ENCODE measurements at regions not wholly inside any gene's neighbourhood (a gene's known extent, or its start where the extent isn't known, plus 50 kb on each side); places are given as distances from the start of the nearest gene placed in this dataset.
"Not testable (repeated sequence)": the region's sequence is repeated elsewhere in the genome, so short reads cannot be mapped to it uniquely, and the experiment has no call there.

DNA sequence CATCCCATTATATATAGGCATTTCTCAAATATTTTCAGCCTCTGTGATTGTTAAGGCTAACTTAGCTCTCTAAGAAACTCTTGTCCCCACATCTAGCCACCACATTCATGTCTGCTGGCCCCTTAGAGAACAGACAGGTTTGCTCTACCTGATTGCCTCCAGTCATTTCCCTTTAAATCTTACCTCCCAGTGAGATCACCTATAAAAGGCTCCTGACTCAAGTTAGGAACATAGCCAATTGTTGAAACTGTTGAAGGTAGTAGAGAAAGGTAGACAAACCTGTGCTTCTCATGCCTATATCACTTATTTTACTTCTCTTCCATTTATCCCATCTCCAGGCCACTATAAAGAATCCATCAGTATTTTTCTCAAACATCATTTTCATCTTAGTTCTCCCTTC, 771.4 kb downstream of the DIAPH3 start:
- DNase-seq, result no peak

DNA sequence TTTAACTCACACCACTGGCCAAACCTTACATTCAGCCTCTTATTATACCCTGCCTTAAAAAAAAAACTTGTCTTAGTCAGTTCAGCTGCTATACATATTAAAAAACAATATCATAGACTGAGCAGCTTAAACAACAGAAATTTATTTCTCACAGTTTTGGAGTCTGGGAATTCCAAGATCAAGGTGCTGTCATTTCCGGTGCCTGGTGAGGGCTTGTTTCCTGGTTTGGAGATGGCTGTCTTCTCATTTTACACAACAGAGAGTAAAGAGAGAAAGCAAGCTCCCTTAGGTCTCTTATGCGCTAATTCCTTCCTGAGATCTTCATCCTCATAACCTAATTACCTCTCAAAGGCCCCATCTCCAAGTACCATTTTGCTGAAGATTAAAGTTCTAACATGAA, 769.2 kb downstream of the DIAPH3 start:
- no peak for DNase-seq

DNA sequence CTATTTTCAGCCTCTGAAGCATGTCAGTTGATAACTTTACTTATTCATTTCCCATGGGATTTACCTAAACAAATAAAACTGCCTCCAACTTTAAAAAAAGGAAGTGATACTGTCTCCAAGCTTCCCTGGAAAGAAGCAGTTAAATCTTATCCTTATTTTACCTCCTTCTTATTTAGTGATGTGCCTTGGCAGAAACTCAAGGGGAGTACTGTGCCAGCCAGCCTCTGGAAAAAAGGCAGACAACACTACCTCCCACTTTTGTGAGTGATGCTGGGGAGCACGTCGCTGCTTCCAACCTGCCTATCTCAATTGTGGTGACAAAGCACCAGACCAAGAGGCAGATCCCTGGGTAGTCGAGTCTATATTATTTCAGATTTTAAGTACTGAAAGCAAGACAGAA, 765.6 kb downstream of the DIAPH3 start:
- DNase-seq, result no peak

DNA sequence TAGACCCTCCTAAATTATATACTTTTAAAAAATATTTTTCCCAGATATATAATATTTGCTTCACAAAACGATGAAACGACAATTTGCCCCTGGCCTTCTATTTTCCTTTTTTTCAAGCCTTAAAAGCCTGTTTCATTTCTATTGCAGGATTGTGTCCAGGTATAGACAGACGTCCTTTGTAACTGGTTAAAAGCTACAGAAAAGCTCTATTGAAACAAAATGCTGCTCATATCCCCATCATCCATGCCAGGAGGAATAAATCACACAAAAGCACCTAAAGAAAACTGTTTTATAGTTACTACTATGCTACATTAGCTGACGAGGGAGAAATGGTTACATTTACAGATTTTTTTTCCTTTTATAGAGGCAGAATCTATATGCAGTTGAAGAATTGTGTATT, 765.1 kb downstream of the DIAPH3 start:
- no peak for DNase-seq

DNA sequence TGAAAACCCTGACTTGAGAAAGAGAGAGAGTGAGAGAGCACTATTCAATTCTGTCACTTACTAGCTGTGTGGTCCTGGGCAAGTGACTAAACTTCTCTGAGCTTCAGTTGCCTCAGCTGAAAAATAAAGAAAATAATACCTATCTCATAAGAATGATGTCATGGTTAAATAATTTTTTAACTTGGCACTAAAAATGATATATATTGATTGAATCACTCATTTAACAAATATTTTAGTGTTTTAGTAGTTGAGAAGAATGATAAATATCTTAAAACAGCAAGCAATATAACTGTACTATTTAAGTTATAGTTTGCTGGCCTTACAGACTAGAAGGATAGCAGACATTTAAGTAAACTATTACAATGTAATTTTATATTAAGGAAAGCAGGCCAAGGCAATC, 764.2 kb downstream of the DIAPH3 start:
- DNase-seq, result no peak

DNA sequence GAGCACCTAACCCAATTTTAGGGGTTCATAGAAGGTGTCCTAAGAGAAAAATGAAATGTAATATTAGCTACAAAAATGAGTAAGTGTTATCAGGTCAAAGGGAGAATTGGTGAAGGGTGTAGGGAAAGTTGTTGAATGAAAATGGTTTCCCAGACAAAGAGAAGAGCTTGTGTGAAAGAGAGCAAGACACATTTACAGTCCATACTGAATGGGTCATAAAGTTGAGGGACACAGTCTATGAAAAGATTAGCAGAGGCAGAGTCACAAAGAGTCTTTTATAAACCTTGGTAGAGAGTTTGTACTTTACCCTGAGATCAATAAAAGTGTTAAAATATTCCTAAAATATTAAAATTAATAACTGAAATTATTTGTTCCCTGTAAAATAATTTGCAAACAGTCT, 759.4 kb downstream of the DIAPH3 start:
- no peak for DNase-seq

GRCh38 chr13:59407251-59407650, 756.5 kb downstream of the DIAPH3 start:
- DNase-seq, result not testable (repeated sequence)

DNA sequence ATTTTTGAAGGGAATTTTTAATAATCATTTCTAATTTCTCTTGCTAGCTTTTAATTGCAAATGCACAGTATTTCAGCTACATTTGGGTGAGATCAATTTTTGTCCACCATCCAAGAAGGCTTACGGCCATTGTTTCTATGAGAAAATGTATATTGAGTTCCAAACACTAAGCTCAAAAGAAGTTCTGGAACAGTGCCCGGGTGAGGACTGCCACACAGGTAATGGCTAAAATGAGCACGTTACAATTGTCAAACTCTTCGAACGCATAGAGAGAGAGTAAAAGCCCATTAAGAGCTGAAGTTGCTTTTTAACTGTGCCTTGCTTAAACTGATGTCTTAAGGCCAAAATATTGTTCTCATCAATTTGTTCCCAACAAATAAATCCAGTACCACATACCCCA, 755.0 kb downstream of the DIAPH3 start:
- no peak for DNase-seq

DNA sequence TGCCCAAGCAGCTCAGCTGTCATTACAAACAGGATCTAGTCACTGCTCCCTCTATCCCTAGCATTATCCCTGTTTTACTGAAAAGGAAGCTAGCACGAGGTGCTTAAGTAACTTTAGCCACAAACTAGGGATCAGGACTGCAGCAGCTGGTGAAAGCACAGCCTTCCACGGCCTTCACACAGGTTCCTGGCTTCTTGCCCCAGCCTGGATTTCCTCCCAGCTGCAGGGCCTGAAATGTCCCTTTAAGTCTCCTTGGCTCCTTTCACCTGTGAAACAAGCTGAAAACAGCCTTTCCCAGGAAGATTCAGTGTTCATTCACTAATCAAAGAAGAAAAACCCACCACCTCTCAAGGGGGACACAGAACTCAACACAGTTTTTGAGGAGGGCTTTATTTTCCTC, 754.5 kb downstream of the DIAPH3 start:
- no peak for DNase-seq

DNA sequence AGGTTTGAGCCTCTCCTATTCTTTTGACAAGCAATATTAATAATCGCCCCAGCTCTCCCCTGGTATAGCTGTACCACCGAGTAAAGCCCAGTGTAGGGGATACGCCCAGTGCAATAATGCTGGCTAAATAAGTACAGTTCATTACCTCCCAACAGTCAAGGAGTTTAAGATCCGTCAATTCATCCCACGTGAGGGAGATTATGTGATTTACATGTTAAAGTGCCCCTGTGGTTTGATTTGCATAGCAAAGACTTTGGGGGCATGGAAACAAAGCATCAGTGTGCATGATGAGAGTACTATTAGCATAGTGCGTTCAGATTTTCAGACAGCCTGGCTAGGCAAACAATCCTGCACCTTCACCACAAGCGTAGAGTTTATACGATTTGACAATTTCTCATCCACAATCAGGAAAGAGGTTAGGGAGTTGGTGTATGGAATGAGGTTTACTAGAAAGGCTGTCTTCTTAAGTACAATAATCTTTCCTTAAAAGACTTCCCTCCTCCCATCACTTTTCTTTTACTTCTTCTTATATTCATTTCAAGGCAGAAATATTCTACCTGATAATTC, 754.0 kb downstream of the DIAPH3 start:
- DNase-seq, result peak; percentile 98

- DNase-seq, result no peak
Observed at GRCh38 chr13:59413126-59413525, 750.6 kb downstream of the DIAPH3 start.

GRCh38 chr13:59414006-59414405, 749.7 kb downstream of the DIAPH3 start:
- no peak for DNase-seq

- no peak for DNase-seq
Observed at GRCh38 chr13:59415498-59415897, 748.2 kb downstream of the DIAPH3 start.

- no peak for DNase-seq
Observed at GRCh38 chr13:59416561-59416960, 747.2 kb downstream of the DIAPH3 start.

GRCh38 chr13:59422646-59423045, 741.1 kb downstream of the DIAPH3 start:
- no peak for DNase-seq

GRCh38 chr13:59423708-59424340, 739.9 kb downstream of the DIAPH3 start:
- DNase-seq, result no peak

- DNase-seq, result no peak
Observed at GRCh38 chr13:59424661-59425060, 739.1 kb downstream of the DIAPH3 start.

DNA sequence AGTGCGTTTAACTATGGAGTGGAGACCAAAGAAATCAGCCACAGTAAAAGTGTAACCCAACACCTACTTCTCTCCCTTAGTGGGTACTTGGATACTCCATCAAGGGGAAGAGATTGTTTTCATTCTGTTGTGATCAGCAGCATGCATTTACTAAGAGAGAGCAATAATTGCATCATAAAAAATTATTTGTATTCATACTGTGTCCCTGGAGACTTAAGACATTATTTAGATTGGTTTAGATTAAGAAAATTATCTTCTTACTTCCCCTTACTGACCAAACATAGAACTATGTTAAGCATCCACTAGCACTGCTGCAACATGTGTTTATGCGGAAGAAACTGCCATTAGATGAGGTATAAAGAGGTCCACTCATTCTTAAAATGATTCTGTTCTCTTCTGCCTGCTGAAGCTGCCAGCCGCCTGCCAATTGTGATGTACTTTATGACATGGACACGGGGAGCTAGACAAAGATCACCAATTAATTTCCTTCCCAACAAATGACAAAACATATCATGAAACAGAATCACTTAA, 738.5 kb downstream of the DIAPH3 start:
- DNase-seq, result no peak

- DNase-seq, result no peak
Observed at GRCh38 chr13:59435024-59435423, 728.7 kb downstream of the DIAPH3 start.

DNA sequence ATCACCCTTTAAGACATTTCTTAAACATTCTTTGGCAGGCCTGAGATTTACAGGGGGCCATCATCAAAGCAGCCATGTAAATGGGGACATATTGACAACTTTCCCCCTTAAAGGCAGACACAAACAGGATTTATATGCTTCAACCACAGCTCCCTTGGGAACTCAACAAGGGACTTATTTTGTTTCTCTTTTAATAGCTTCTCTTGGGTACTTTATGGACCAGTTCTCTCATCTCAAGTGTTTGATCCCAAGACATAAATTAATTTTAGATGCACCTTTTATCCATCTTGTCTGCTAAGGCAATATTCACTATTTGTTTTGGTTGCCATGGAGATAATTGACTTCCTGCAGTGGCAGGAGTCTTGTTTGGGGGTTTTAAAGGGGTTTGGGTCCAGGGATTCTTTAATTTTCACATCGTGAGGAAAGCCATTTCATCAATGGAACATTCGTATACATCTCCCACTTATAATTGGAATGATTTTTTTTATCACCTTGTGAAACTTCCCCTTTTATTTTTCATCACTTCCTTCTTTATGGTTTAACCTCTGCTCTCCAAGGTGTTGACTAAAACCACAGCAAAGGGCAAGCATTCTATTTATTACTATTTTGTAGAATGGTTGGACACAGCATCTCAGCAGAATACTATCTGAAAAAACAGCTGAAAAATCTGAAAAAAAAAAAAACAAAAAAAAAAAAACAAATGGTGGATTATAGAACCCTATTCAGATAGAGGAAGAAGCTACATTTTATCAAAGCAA, 726.0 kb downstream of the DIAPH3 start:
- no peak for DNase-seq

GRCh38 chr13:59439776-59440428, 723.8 kb downstream of the DIAPH3 start:
- DNase-seq, result no peak

GRCh38 chr13:59441068-59441467, 722.7 kb downstream of the DIAPH3 start:
- DNase-seq, result not testable (repeated sequence)

GRCh38 chr13:59441596-59442280, 722.0 kb downstream of the DIAPH3 start:
- DNase-seq, result no peak

Data from NCI-H526 treated with DMSO at 0.1 percent for 48 hours (cell line).